ENCODE measurements at regions not wholly inside any gene's neighbourhood (a gene's known extent, or its start where the extent isn't known, plus 50 kb on each side); places are given as distances from the start of the nearest gene placed in this dataset.

- TF ChIP-seq CTCF (conservative IDR thresholded peaks at IDR 0.05; ENCODE audit: low read length) = no peak
- TF ChIP-seq EZH2phosphoT487 (IDR thresholded peaks at IDR 0.05; ENCODE audit: borderline replicate concordance, low read depth, low read length) = no peak
Observed at GRCh38 chr1:91621360-91621759, 120.7 kb downstream of the CDC7 start.

All from OCI-LY7 (cell line).